ENCODE measurements at regions not wholly inside any gene's neighbourhood (a gene's known extent, or its start where the extent isn't known, plus 50 kb on each side); places are given as distances from the start of the nearest gene placed in this dataset.
"Not testable (repeated sequence)": the region's sequence is repeated elsewhere in the genome, so short reads cannot be mapped to it uniquely, and the experiment has no call there.

DNA sequence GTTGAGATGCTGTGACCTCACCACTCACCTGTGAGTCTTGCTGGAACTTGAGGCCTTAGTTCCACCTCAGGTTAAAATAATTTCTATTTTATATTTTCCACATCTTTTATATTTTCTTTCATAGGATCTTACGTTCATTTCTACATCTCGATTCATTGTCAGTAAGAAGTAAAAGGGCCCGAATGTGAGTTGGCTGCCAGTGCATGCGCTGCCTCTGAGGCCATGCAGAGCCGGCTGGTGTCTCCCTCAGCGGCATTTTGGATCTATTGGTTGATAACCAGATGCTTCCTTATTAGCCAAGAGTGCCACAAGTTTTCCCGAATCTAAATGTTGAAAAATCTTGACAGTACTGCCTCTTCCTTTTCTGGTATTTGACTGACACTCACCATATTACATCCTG is 347.3 kb downstream of the TEX29 start:
- Mint-ChIP-seq H3K9me3 (ENCODE audit: unreplicated experiment) (no peaks in the 10 kb centered on the region), H3K27ac (ENCODE audit: unreplicated experiment) (no peak overlapping the region), H3K27me3 (ENCODE audit: unreplicated experiment) (no peaks in the 10 kb centered on the region), H3K4me3 (ENCODE audit: unreplicated experiment) (no peak overlapping the region), H3K36me3 (ENCODE audit: unreplicated experiment) (no peaks in the 10 kb centered on the region), H3K4me1 (ENCODE audit: unreplicated experiment) (no peaks in the 10 kb centered on the region)
- TF ChIP-seq, protein P1, sequence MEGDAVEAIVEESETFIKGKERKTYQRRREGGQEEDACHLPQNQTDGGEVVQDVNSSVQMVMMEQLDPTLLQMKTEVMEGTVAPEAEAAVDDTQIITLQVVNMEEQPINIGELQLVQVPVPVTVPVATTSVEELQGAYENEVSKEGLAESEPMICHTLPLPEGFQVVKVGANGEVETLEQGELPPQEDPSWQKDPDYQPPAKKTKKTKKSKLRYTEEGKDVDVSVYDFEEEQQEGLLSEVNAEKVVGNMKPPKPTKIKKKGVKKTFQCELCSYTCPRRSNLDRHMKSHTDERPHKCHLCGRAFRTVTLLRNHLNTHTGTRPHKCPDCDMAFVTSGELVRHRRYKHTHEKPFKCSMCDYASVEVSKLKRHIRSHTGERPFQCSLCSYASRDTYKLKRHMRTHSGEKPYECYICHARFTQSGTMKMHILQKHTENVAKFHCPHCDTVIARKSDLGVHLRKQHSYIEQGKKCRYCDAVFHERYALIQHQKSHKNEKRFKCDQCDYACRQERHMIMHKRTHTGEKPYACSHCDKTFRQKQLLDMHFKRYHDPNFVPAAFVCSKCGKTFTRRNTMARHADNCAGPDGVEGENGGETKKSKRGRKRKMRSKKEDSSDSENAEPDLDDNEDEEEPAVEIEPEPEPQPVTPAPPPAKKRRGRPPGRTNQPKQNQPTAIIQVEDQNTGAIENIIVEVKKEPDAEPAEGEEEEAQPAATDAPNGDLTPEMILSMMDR (IDR thresholded peaks at IDR 0.05) = no peak
- peak; percentile 23 for DNase-seq (ENCODE audit: extremely low spot score, unreplicated experiment)

DNA sequence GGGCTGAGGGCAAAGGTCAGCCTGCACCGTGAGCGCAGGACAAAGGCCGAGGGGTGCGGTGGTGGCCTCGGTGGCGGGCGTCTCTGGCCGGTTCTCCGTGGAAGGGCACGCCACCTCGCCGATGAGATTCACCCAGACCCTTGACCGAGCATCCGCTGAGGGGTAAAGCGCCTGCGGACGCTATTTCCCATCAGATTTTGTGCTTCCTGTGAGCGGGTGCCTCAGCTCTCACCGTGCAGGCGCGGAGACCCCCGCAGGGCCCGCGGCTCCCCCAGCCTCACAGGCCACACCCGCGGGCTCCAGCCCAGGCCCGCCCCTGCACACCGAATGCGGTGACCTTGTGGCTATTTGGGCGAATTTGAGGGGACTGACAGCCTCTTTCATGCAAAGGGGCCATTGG is 348.0 kb downstream of the TEX29 start:
- H3K36me3 Mint-ChIP-seq (ENCODE audit: unreplicated experiment) = no peaks in the 10 kb centered on the region
- TF ChIP-seq, protein P1 (IDR thresholded peaks at IDR 0.05) = no peak
- no peaks in the 10 kb centered on the region for H3K27me3 Mint-ChIP-seq (ENCODE audit: unreplicated experiment)
- no peak overlapping the region for H3K4me3 Mint-ChIP-seq (ENCODE audit: unreplicated experiment)
- H3K27ac Mint-ChIP-seq (ENCODE audit: unreplicated experiment) = no peak overlapping the region
- no peaks in the 10 kb centered on the region for H3K4me1 Mint-ChIP-seq (ENCODE audit: unreplicated experiment)
- H3K9me3 Mint-ChIP-seq (ENCODE audit: unreplicated experiment) = no peaks in the 10 kb centered on the region
- DNase-seq (ENCODE audit: extremely low spot score, unreplicated experiment) = peak; percentile 81

GRCh38 chr13:111672198-111672597 is 351.8 kb downstream of the TEX29 start:
- H3K27me3 Mint-ChIP-seq (ENCODE audit: unreplicated experiment); H3K4me3 Mint-ChIP-seq (ENCODE audit: unreplicated experiment); H3K4me1 Mint-ChIP-seq (ENCODE audit: unreplicated experiment); H3K9me3 Mint-ChIP-seq (ENCODE audit: unreplicated experiment); H3K36me3 Mint-ChIP-seq (ENCODE audit: unreplicated experiment); DNase-seq (ENCODE audit: extremely low spot score, unreplicated experiment); H3K27ac Mint-ChIP-seq (ENCODE audit: unreplicated experiment): not testable (repeated sequence)

GRCh38 chr13:111678120-111678882 is 357.9 kb downstream of the TEX29 start:
- not testable (repeated sequence) for H3K9me3 Mint-ChIP-seq (ENCODE audit: unreplicated experiment); H3K4me1 Mint-ChIP-seq (ENCODE audit: unreplicated experiment); H3K4me3 Mint-ChIP-seq (ENCODE audit: unreplicated experiment); H3K27ac Mint-ChIP-seq (ENCODE audit: unreplicated experiment); H3K36me3 Mint-ChIP-seq (ENCODE audit: unreplicated experiment); DNase-seq (ENCODE audit: extremely low spot score, unreplicated experiment); H3K27me3 Mint-ChIP-seq (ENCODE audit: unreplicated experiment)

DNA sequence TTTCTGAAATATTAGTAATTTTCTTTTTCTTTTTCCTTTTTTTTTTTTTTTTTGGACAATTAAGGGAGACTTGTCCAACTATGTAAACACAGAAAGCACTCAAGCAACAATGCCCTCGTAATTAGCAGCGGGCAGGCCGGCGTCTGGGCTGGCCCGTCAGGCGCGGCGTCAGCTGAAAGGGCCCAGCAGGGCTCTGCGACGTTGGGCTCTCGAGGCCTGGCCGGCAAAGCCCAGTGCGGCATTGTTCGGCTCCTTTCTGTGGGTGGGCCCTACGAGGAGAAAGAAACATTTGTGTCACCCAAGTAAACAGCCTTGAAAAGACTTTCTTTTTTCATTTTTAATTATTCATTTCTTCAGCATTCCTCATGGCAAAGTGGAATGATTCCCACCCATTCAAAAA is 359.2 kb downstream of the TEX29 start:
- not testable (repeated sequence) for H3K27me3 Mint-ChIP-seq (ENCODE audit: unreplicated experiment); H3K9me3 Mint-ChIP-seq (ENCODE audit: unreplicated experiment); H3K36me3 Mint-ChIP-seq (ENCODE audit: unreplicated experiment); H3K4me1 Mint-ChIP-seq (ENCODE audit: unreplicated experiment); DNase-seq (ENCODE audit: extremely low spot score, unreplicated experiment); H3K27ac Mint-ChIP-seq (ENCODE audit: unreplicated experiment); H3K4me3 Mint-ChIP-seq (ENCODE audit: unreplicated experiment)

DNA sequence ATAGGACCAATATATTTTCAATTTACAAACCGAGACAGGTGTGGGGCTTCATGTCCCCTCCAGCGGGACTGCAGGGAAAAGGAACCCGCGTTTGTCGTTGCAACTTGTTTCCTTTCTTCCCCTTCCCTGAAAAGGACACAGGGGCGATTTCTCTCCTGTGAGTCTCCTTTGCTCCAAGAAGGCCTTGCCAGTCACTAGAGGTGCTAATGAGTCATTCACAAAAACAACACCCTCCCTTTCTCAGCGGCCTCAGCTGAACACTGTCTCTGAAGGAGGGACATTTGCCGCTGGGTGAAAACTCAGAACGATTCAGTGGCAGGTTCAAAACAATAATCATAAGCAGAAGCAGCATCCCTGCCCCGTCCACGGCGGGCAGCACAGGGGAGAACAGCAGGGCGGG is 359.7 kb downstream of the TEX29 start:
- H3K4me3 Mint-ChIP-seq (ENCODE audit: unreplicated experiment); H3K27me3 Mint-ChIP-seq (ENCODE audit: unreplicated experiment); H3K4me1 Mint-ChIP-seq (ENCODE audit: unreplicated experiment); H3K36me3 Mint-ChIP-seq (ENCODE audit: unreplicated experiment); H3K9me3 Mint-ChIP-seq (ENCODE audit: unreplicated experiment); H3K27ac Mint-ChIP-seq (ENCODE audit: unreplicated experiment); DNase-seq (ENCODE audit: extremely low spot score, unreplicated experiment): not testable (repeated sequence)

- not testable (repeated sequence) for H3K4me3 Mint-ChIP-seq (ENCODE audit: unreplicated experiment); H3K27me3 Mint-ChIP-seq (ENCODE audit: unreplicated experiment); DNase-seq (ENCODE audit: extremely low spot score, unreplicated experiment); H3K36me3 Mint-ChIP-seq (ENCODE audit: unreplicated experiment); H3K27ac Mint-ChIP-seq (ENCODE audit: unreplicated experiment); H3K9me3 Mint-ChIP-seq (ENCODE audit: unreplicated experiment); H3K4me1 Mint-ChIP-seq (ENCODE audit: unreplicated experiment)
Observed at GRCh38 chr13:111692028-111692427, 371.6 kb downstream of the TEX29 start.

GRCh38 chr13:111696121-111696520 is 370.8 kb upstream of the SOX1 start:
- not testable (repeated sequence) for H3K36me3 Mint-ChIP-seq (ENCODE audit: unreplicated experiment); DNase-seq (ENCODE audit: extremely low spot score, unreplicated experiment); H3K4me1 Mint-ChIP-seq (ENCODE audit: unreplicated experiment); H3K4me3 Mint-ChIP-seq (ENCODE audit: unreplicated experiment); H3K27me3 Mint-ChIP-seq (ENCODE audit: unreplicated experiment); H3K9me3 Mint-ChIP-seq (ENCODE audit: unreplicated experiment); H3K27ac Mint-ChIP-seq (ENCODE audit: unreplicated experiment)

DNA sequence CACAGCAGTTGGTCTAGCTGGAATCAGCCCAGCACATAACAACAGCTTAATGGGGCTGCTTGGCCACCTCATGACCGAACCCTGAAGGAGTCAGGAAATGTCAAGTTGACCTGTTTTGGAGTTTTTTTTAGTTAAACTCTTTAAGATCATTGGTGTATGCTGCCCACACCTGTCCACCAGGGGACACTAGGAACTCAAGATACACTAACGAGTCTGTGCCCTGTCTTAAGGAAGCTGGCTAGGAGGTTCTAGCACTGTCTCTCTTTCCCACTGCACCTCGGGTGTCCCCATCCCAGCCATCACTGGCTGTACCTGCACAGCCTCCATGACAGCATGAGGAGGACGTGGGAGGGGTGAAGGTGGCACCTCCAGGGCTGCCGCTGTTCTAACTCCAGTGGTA is 364.9 kb upstream of the SOX1 start:
- H3K36me3 Mint-ChIP-seq (ENCODE audit: unreplicated experiment) = not testable (repeated sequence)

More for the DNA sequence above, 364.9 kb upstream of the SOX1 start:
- not testable (repeated sequence) for H3K4me1 Mint-ChIP-seq (ENCODE audit: unreplicated experiment); H3K27ac Mint-ChIP-seq (ENCODE audit: unreplicated experiment); H3K4me3 Mint-ChIP-seq (ENCODE audit: unreplicated experiment); H3K9me3 Mint-ChIP-seq (ENCODE audit: unreplicated experiment); DNase-seq (ENCODE audit: extremely low spot score, unreplicated experiment); H3K27me3 Mint-ChIP-seq (ENCODE audit: unreplicated experiment)
